ENCODE measurements at regions not wholly inside any gene's neighbourhood (a gene's known extent, or its start where the extent isn't known, plus 50 kb on each side); places are given as distances from the start of the nearest gene placed in this dataset.
"Not testable (repeated sequence)": the region's sequence is repeated elsewhere in the genome, so short reads cannot be mapped to it uniquely, and the experiment has no call there.

- intact Hi-C loops (cut with DNase I) = not testable (repeated sequence)
These were observed 67.0 kb upstream of the WSCD1 start for GRCh38 chr17:6003221-6003620.

GRCh38 chr17:6005939-6006338, 64.2 kb upstream of the WSCD1 start:
- intact Hi-C loops (cut with DNase I) = no loop called here

More at GRCh38 chr17:6003221-6003620, 67.0 kb upstream of the WSCD1 start:
- not testable (repeated sequence) for DNase-seq

DNA sequence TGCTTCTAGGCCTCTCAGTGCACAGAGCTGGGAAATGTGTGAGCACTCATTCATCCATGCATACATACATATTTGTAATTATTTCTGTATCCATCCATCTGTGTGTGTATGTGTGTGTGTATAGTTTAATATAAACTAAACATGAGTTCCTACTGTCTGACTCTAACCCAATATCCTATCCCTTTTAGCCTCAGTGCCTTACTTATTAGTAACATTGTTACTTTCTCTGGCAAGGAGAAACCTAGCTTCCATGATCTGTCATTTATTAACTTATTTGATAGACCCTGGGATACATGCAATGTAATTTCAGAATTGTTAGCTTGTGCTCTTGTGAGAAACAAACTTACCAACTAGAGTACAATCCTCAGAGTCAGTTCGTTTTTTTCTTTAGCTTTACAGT, 59.0 kb upstream of the WSCD1 start:
- no peak for DNase-seq
- intact Hi-C loops (cut with DNase I) = no loop called here

More at GRCh38 chr17:6005939-6006338, 64.2 kb upstream of the WSCD1 start:
- no peak for DNase-seq

DNA sequence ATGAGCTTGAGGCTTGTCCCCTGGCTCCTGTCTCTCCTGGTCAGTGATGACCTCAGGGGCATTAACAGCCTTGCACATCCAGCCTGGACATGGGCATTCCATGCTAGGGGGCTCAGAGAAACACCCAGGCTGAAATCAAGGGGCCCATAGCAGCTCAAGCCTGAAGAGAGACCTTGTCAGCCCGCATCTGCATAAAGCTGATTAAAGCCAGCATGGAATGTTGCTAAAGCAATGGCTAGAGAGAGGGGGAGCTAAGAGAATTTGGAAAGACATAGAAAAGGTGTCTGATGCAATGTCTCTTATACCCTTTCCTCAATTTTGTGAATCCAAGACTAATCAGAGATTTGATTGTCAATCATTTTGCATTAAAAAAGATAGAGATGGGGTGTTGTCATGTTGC, 51.4 kb upstream of the WSCD1 start:
- intact Hi-C loops (cut with DNase I) = no loop called here

GRCh38 chr17:6019959-6020358, 50.2 kb upstream of the WSCD1 start:
- intact Hi-C loops (cut with DNase I) = no loop called here
- DNase-seq = no peak

More for the DNA sequence above, 51.4 kb upstream of the WSCD1 start:
- no peak for DNase-seq

- intact Hi-C loops (cut with DNase I) = no loop called here
- DNase-seq = no peak
These were observed 49.7 kb upstream of the WSCD1 start for GRCh38 chr17:6020376-6021010.

Measured in posterior cingulate gyrus (tissue), 11 donors.